Raji (cell line): ENCODE measurements at regions not wholly inside any gene's neighbourhood (a gene's known extent, or its start where the extent isn't known, plus 50 kb on each side); places are given as distances from the start of the nearest gene placed in this dataset.

ENCODE experiments used
- POLR2A ChIP-seq: IDR thresholded peaks from 2 replicates; pipeline ENCODE4 v1.6.1; 2011; ENCODE audit warnings: low read depth, low read length, control low read depth; ENCODE audit not compliant: insufficient read depth

- TF ChIP-seq POLR2A: no peak
Measured at GRCh38 chr21:23960769-23961168, 1646.5 kb downstream of the MRPL39 start.

DNA sequence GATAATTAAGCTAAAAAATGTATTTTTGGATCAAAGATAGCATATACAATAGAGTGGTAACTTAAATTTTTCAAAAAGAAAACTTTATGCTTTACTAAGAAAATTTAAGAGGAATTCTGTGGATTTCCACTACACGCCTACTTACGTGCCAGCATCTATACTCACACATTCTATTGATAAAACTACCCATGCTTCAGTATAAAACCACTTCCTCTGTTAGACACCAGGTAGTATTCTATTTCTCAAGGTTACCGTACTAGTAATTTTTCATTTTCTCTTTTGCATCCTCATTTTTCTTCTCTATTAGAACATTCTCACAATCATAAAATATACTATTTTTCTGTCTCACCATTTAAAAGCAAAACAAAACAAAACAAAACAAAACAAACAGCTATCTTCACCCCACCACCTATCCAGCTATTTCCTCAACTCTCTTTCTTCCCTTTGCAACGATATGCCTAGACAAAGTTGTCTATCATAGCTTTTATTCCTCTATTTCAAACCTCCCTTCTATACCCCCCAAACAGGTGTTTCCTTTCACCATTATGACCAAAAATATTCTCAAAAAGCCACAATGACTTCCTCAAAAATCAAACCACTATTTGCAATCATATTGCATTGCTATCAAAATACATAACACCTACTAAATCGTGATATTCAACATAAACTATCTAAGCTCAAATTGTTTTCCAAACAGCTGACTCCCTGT, 1652.0 kb downstream of the MRPL39 start:
- TF ChIP-seq POLR2A: no peak

GRCh38 chr21:23952269-23952668, 1655.0 kb downstream of the MRPL39 start:
- no peak for TF ChIP-seq POLR2A

- no peak for TF ChIP-seq POLR2A
Measured at GRCh38 chr21:23951251-23951650, 1656.0 kb downstream of the MRPL39 start.

DNA sequence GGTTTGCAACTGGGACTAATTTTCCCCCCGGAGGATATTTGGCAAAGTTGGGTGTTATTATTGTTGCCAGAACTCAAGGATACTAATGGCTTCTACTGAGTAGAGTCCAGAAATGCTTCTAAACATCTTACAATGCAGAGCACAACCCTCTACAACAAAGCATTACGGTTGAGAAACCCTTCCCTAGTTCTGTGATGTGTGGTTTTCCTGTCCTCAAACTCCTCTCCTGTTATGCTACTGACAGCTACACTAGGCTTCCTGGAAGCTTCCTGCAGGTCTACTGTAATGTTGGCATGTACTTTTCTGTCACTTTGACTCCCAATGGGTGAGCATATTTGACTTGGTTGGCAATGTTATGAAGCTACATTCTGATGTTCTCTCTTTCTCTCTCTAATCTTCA, 1656.9 kb downstream of the MRPL39 start:
- TF ChIP-seq POLR2A: no peak

GRCh38 chr21:23949493-23949892, 1657.8 kb downstream of the MRPL39 start:
- TF ChIP-seq POLR2A: no peak

- TF ChIP-seq POLR2A: no peak
Measured at GRCh38 chr21:23939369-23940065, 1667.8 kb downstream of the MRPL39 start.

- no peak for TF ChIP-seq POLR2A
Measured at GRCh38 chr21:23936991-23937390, 1670.3 kb downstream of the MRPL39 start.

DNA sequence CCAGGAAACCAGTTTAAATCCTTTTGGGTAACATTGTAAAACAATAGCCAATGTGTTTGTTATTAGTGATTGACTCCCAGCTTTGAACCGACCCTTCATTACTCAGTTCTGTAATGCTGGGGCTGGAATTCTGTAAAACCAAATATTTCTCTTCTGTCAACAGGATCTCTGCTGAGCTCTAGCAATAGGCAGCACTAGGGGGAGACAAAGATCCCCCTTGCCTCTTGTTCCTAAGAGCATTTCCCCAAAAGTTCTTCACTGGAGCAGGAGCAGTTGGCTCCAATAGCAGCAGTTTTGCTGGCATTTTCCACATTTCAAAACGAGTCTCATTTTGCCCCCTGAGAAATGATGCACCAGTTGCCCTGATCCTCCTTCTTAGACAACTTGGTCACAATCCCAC, 1671.1 kb downstream of the MRPL39 start:
- no peak for TF ChIP-seq POLR2A

- no peak for TF ChIP-seq POLR2A
Measured at GRCh38 chr21:23930565-23930964, 1676.7 kb downstream of the MRPL39 start.

- TF ChIP-seq POLR2A: no peak
Measured at GRCh38 chr21:23921670-23922418, 1685.4 kb downstream of the MRPL39 start.

- no peak for TF ChIP-seq POLR2A
Measured at GRCh38 chr21:23900727-23901126, 1706.6 kb downstream of the MRPL39 start.

GRCh38 chr21:23899561-23899960, 1707.7 kb downstream of the MRPL39 start:
- no peak for TF ChIP-seq POLR2A

DNA sequence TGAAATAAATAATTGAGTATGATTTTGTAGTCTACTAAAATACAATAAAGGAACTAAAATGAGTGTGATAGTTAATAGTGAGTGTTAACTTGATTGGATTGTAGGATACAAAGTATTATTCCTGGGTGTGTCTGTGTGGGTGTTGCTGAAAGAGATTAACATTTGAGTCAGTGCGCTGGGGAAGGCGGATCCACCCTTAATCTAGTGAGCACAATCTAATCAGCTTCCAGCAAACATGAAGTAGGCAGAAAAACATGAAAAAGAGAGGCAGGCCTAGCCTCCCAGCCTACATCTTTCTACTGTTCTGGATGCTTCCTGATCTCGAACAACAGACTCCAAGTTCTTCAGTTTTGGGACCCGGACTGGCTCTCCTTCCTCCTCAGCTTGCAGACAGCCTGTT, 1716.6 kb downstream of the MRPL39 start:
- TF ChIP-seq POLR2A: no peak

DNA sequence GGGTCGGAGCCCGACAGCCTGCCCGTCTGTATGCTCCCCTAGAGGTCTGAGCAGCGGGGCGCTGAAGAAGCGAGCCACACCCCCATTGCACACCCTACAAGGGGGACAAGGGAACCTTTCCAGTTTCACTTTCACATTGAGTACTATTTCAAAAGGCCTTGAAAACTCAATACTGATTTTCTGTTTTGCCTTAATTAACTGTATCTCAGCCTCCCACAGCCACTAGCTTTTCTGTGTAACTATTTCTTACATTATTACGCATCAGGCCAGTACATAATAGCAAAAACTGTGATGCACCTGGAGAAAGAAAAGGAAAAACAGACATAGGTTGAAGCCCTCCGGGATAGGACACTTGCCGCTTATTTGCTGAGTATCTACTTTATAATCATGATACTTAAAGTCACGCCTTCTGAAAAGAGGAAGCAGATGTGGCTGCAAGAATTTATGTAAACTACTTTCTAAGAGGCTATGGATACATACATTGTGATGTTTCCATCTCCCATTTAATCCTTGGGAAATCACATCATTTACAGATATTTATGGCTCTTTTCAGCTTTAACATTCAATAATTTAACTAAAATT, 1719.5 kb downstream of the MRPL39 start:
- no peak for TF ChIP-seq POLR2A

GRCh38 chr21:23886828-23887724, 1720.2 kb downstream of the MRPL39 start:
- no peak for TF ChIP-seq POLR2A
